Lower leg skin (tissue), 3 donors: ENCODE measurements at regions not wholly inside any gene's neighbourhood (a gene's known extent, or its start where the extent isn't known, plus 50 kb on each side); places are given as distances from the start of the nearest gene placed in this dataset.

Experiments used
- POLR2A ChIP-seq, 2 donors: fragments of 450-650 bp; IDR thresholded peaks; one replicate each; pipeline ENCODE4 v1.6.1; 2016 to 2017; ENCODE audit warnings: antibody characterized with exemption in 2 of 2, mild to moderate bottlenecking in 1 of 2, moderate library complexity in 1 of 2
- TF ChIP-seq, protein P1 (sequence below), 3 donors: fragments of 450-650 bp; IDR thresholded peaks; one replicate each; pipeline ENCODE4 v1.5.1; 2016; ENCODE audit warnings: antibody characterized with exemption in 3 of 3, mild to moderate bottlenecking in 3 of 3, moderate library complexity in 2 of 3

DNA sequence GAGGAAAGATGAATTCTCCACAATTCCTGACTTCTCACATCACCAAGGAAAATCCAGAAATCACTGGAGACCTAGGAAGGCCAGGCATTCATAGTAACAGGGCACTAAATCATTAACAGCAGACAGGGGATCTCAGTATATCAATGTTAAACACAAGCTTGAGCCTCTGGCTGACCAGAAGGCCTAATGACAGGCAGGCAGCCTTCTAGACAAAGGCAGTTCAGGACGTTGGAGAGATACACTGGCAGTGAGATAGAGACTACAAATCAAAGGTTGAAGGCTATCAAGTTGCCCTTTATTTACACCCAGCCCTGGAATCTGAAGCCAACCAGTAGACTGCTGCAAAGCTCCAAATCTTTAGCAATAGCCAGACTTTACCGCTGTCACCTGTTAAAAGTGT is 422.8 kb upstream of the CCL2 start:
- TF ChIP-seq, protein P1, sequence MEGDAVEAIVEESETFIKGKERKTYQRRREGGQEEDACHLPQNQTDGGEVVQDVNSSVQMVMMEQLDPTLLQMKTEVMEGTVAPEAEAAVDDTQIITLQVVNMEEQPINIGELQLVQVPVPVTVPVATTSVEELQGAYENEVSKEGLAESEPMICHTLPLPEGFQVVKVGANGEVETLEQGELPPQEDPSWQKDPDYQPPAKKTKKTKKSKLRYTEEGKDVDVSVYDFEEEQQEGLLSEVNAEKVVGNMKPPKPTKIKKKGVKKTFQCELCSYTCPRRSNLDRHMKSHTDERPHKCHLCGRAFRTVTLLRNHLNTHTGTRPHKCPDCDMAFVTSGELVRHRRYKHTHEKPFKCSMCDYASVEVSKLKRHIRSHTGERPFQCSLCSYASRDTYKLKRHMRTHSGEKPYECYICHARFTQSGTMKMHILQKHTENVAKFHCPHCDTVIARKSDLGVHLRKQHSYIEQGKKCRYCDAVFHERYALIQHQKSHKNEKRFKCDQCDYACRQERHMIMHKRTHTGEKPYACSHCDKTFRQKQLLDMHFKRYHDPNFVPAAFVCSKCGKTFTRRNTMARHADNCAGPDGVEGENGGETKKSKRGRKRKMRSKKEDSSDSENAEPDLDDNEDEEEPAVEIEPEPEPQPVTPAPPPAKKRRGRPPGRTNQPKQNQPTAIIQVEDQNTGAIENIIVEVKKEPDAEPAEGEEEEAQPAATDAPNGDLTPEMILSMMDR (IDR thresholded peaks at IDR 0.05), result no peak
- TF ChIP-seq POLR2A (IDR thresholded peaks at IDR 0.05), result no peak
